SK-N-SH treated with all-trans-retinoic acid at 6 μM for 48 hours (cell line): ENCODE measurements at regions not wholly inside any gene's neighbourhood (a gene's known extent, or its start where the extent isn't known, plus 50 kb on each side); places are given as distances from the start of the nearest gene placed in this dataset.

Source experiments
- ATAC-seq: fragments of 200-7000 bp; cut with Tn5 transposase; 3 replicates; pipeline ENCODE4 v1.9.1; 2020; ENCODE audit warnings: mild to moderate bottlenecking, moderate library complexity
- ARNTL ChIP-seq: fragments of 450-650 bp; formaldehyde crosslinking; IDR thresholded peaks from 2 replicates; pipeline ENCODE4 v1.5.0; 2020; ENCODE audit warnings: low read depth, mild to moderate bottlenecking, moderate library complexity, borderline replicate concordance
- BACH2 ChIP-seq: fragments of 250-450 bp; sonication (Bioruptor Pico); IDR thresholded peaks from 2 replicates; pipeline ENCODE4 v1.9.0; 2021; ENCODE audit warnings: mild to moderate bottlenecking, borderline replicate concordance
- CREB5 ChIP-seq: fragments of 250-450 bp; sonication (Bioruptor Pico); IDR thresholded peaks from 2 replicates; pipeline ENCODE4 v1.5.1; 2020; ENCODE audit warnings: low read depth, mild to moderate bottlenecking, moderate library complexity
- CSDC2 ChIP-seq: fragments of 250-450 bp; sonication (Bioruptor Pico); IDR thresholded peaks from 2 replicates; pipeline ENCODE4 v1.5.0; 2020; ENCODE audit warnings: mild to moderate bottlenecking, moderate library complexity
- CSRNP3 ChIP-seq: fragments of 250-450 bp; sonication (Bioruptor Pico); IDR thresholded peaks from 2 replicates; pipeline ENCODE4 v1.5.1; 2021; ENCODE audit warnings: mild to moderate bottlenecking, moderate library complexity
- ESRRG ChIP-seq: fragments of 250-450 bp; sonication (Bioruptor Pico); IDR thresholded peaks from 2 replicates; pipeline ENCODE4 v1.6.1; 2021; ENCODE audit warnings: mild to moderate bottlenecking
- GLIS3 ChIP-seq: fragments of 250-450 bp; sonication (Bioruptor Pico); IDR thresholded peaks from 2 replicates; pipeline ENCODE4 v1.5.0; 2020; ENCODE audit warnings: mild to moderate bottlenecking, moderate library complexity
- ISL1 ChIP-seq: fragments of 250-450 bp; sonication (Bioruptor Pico); IDR thresholded peaks from 2 replicates; pipeline ENCODE4 v2.1.2; 2022; ENCODE audit warnings: mild to moderate bottlenecking, moderate library complexity
- OSR1 ChIP-seq: fragments of 250-450 bp; sonication (Bioruptor Pico); IDR thresholded peaks from 2 replicates; pipeline ENCODE4 v1.8.0; 2022; ENCODE audit warnings: moderate library complexity, mild to moderate bottlenecking, inconsistent platforms
- PATZ1 ChIP-seq: fragments of 250-450 bp; sonication (Bioruptor Pico); IDR thresholded peaks from 2 replicates; pipeline ENCODE4 v1.8.0; 2020; ENCODE audit warnings: mild to moderate bottlenecking, moderate library complexity, borderline replicate concordance
- POU6F1 ChIP-seq: fragments of 250-450 bp; sonication (Bioruptor Pico); IDR thresholded peaks from 2 replicates; pipeline ENCODE4 v1.8.0; 2021; ENCODE audit warnings: low read depth, mild to moderate bottlenecking, moderate library complexity, borderline replicate concordance
- PPARA ChIP-seq: fragments of 250-450 bp; sonication (Bioruptor Pico); IDR thresholded peaks from 2 replicates; pipeline ENCODE4 v1.5.0; 2020; ENCODE audit warnings: mild to moderate bottlenecking, borderline replicate concordance
- RARB ChIP-seq: fragments of 250-450 bp; sonication (Bioruptor Pico); IDR thresholded peaks from 2 replicates; pipeline ENCODE4 v1.8.0; 2021; ENCODE audit warnings: mild to moderate bottlenecking, moderate library complexity
- SNAI2 ChIP-seq: fragments of 250-450 bp; sonication (Bioruptor Pico); IDR thresholded peaks from 2 replicates; pipeline ENCODE4 v1.5.0; 2020; ENCODE audit warnings: mild to moderate bottlenecking, moderate library complexity
- TOX ChIP-seq: fragments of 250-450 bp; sonication (Bioruptor Pico); IDR thresholded peaks from 2 replicates; pipeline ENCODE4 v1.8.0; 2021; ENCODE audit warnings: mild to moderate bottlenecking, moderate library complexity, borderline replicate concordance
- TSHZ2 ChIP-seq: fragments of 250-450 bp; sonication (Bioruptor Pico); IDR thresholded peaks from 2 replicates; pipeline ENCODE4 v1.5.0; 2020; ENCODE audit warnings: mild to moderate bottlenecking, moderate library complexity
- ZFP30 ChIP-seq: fragments of 450-650 bp; formaldehyde crosslinking; IDR thresholded peaks from 2 replicates; pipeline ENCODE4 v1.5.0; 2022; ENCODE audit warnings: mild to moderate bottlenecking, moderate library complexity
- ZNF70 ChIP-seq: fragments of 450-650 bp; formaldehyde crosslinking; IDR thresholded peaks from 2 replicates; pipeline ENCODE4 v1.5.0; 2020; ENCODE audit warnings: mild to moderate bottlenecking, moderate library complexity
- ZNF8 ChIP-seq: fragments of 450-650 bp; formaldehyde crosslinking; IDR thresholded peaks from 2 replicates; pipeline ENCODE4 v1.5.0; 2020; ENCODE audit warnings: mild to moderate bottlenecking, moderate library complexity

GRCh38 chr10:110395350-110396283 is 90.9 kb upstream of the SMNDC1 start:
- TF ChIP-seq PPARA: no peak
- no peak for TF ChIP-seq ZFP30 (CRISPR knock-in tag)
- TF ChIP-seq TOX (CRISPR knock-in tag): peak; percentile 85; the same call in 1 of the 2 replicates
- ATAC-seq: 0 out of 3 replicates have a peak, but pooled peaks have one; percentile 4

GRCh38 chr10:110396284-110396651 is 91.5 kb upstream of the SMNDC1 start:
- ATAC-seq: no peak

More at GRCh38 chr10:110396284-110396651, 91.5 kb upstream of the SMNDC1 start:
- TF ChIP-seq GLIS3 (CRISPR knock-in tag) (no peak), CREB5 (CRISPR knock-in tag) (no peak), ISL1 (CRISPR knock-in tag) (no peak), SNAI2 (CRISPR knock-in tag) (no peak), ZNF70 (CRISPR knock-in tag) (no peak), PATZ1 (no peak), TOX (CRISPR knock-in tag) (no peak), BACH2 (CRISPR knock-in tag) (no peak), TSHZ2 (CRISPR knock-in tag) (no peak), CSRNP3 (no peak), RARB (CRISPR knock-in tag) (no peak), ARNTL (no peak), ZNF8 (CRISPR knock-in tag) (no peak), POU6F1 (CRISPR knock-in tag) (no peak), ESRRG (CRISPR knock-in tag) (no peak), CSDC2 (CRISPR knock-in tag) (no peak), OSR1 (CRISPR knock-in tag) (no peak)
